ENCODE measurements at regions not wholly inside any gene's neighbourhood (a gene's known extent, or its start where the extent isn't known, plus 50 kb on each side); places are given as distances from the start of the nearest gene placed in this dataset.

DNA sequence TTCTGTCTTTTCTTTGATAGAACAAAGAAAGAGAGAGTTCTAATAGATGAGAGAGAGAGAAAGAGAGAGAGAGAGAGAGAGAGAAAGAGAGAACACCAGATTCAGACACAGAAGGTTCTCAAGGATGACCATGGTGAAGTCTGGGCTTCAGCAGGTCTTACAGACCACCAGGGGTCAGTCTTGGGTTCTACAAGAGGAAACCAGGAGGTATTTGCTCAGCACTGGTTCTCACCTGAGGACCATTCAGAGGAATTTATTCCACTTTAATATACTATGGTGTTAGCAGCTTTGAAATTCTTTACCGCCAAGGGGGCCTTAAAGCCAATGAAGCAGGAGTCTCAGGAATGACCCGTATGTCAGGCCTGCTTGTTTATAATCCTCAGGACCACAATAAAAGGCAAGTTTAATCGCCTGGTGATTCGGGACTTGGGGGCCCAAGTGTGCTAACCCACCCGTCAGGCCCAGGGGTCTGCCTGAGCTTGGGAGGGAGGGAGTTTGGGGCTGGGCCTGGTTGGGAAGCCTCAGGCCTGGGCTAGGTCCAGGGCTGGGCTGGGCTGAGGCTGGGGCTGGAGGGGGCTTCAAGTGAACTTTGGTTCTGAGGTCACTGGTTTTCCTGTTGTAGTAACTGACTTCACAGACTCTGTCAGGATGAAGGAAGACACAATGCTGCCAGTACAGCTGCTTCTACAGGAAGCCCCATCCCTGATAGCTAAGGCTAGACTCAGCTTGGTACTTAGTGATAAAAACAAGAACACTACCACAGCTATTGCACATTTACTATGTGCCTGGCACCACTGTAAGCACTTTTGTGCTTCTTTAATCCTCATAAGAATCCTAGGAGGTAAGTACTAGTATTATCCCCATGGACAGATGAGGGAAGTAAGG lies 179.2 kb upstream of the ZBED5 start:
- TF ChIP-seq TAF1 (IDR thresholded peaks at IDR 0.05; ENCODE audit: borderline replicate concordance, low read depth, low read length) (no peak), POLR2AphosphoS5 (IDR thresholded peaks at IDR 0.05; ENCODE audit: low read depth, low read length) (no peak), POLR2A (IDR thresholded peaks at IDR 0.05; ENCODE audit: low read depth, low read length) (no peak)
